ENCODE measurements at regions not wholly inside any gene's neighbourhood (a gene's known extent, or its start where the extent isn't known, plus 50 kb on each side); places are given as distances from the start of the nearest gene placed in this dataset.

- Mint-ChIP-seq H3K9me3 (peaks cover 3 to 7% of the 10 kb centered on the region in 2 donors), H3K36me3 (no peaks in the 10 kb centered on the region), H3K27ac (no peak overlapping the region), H3K4me3 (no peak overlapping the region), H3K27me3 (ENCODE audit: low read depth in 2 of 2) (no peaks in the 10 kb centered on the region), H3K4me1 (no peaks in the 10 kb centered on the region)
- no peak for ATAC-seq
- no peak overlapping the region for H3K4me3 ChIP-seq (ENCODE audit: low read length)
- no peak overlapping the region for H3K27ac ChIP-seq (ENCODE audit: low read length)
- no peak for TF ChIP-seq CTCF (IDR thresholded peaks at IDR 0.05)
- no peaks in the 10 kb centered on the region for H3K36me3 ChIP-seq (ENCODE audit: control insufficient read depth, insufficient read depth, low read length)
- no peaks in the 10 kb centered on the region for H3K27me3 ChIP-seq (ENCODE audit: control insufficient read depth, insufficient read depth, low read length)
- intact Hi-C loops (cut with micrococcal nuclease): no loop called here
- no peaks in the 10 kb centered on the region for H3K4me1 ChIP-seq (ENCODE audit: control insufficient read depth, insufficient read depth, low read length)
- H3K9me3 ChIP-seq (ENCODE audit: control insufficient read depth, insufficient read depth, low read length): no peaks in the 10 kb centered on the region
- no peak for DNase-seq
- WGBS (ENCODE audit: insufficient coverage): 79% methylated on average over 2 of the region's 2 CpGs
These were observed 496.6 kb downstream of the INHBA start for GRCh38 chr7:41206267-41206666.

GRCh38 chr7:41205600-41205999, 497.3 kb downstream of the INHBA start:
- ATAC-seq (no peak), DNase-seq (no peak)
- TF ChIP-seq CTCF (IDR thresholded peaks at IDR 0.05): no peak
- Histone ChIP-seq H3K9me3 (ENCODE audit: control insufficient read depth, insufficient read depth, low read length) (no peaks in the 10 kb centered on the region), H3K4me3 (ENCODE audit: low read length) (no peak overlapping the region), H3K27me3 (ENCODE audit: control insufficient read depth, insufficient read depth, low read length) (no peaks in the 10 kb centered on the region), H3K36me3 (ENCODE audit: control insufficient read depth, insufficient read depth, low read length) (no peaks in the 10 kb centered on the region), H3K4me1 (ENCODE audit: control insufficient read depth, insufficient read depth, low read length) (no peaks in the 10 kb centered on the region), H3K27ac (ENCODE audit: low read length) (no peak overlapping the region)
- no peaks in the 10 kb centered on the region for H3K4me1 Mint-ChIP-seq
- WGBS (ENCODE audit: insufficient coverage): no CpG with 5 or more reads among the region's 2 CpGs
- H3K9me3 Mint-ChIP-seq: peaks cover 3 to 7% of the 10 kb centered on the region in 2 donors
- intact Hi-C loops (cut with micrococcal nuclease): no loop called here
- H3K36me3 Mint-ChIP-seq: no peaks in the 10 kb centered on the region
- no peaks in the 10 kb centered on the region for H3K27me3 Mint-ChIP-seq (ENCODE audit: low read depth in 2 of 2)
- no peak overlapping the region for H3K4me3 Mint-ChIP-seq
- H3K27ac Mint-ChIP-seq: no peak overlapping the region

GRCh38 chr7:41203542-41203941, 499.3 kb downstream of the INHBA start:
- no peaks in the 10 kb centered on the region for H3K4me1 ChIP-seq (ENCODE audit: control insufficient read depth, insufficient read depth, low read length)
- ATAC-seq: no peak
- intact Hi-C loops (cut with micrococcal nuclease): no loop called here

More at GRCh38 chr7:41203542-41203941, 499.3 kb downstream of the INHBA start:
- 100% methylated on average over 1 of the region's 2 CpGs for WGBS (ENCODE audit: insufficient coverage)
- H3K4me3 Mint-ChIP-seq: no peak overlapping the region
- H3K27ac Mint-ChIP-seq: no peak overlapping the region
- no peak for TF ChIP-seq CTCF (IDR thresholded peaks at IDR 0.05)
- Histone ChIP-seq H3K9me3 (ENCODE audit: control insufficient read depth, insufficient read depth, low read length) (no peaks in the 10 kb centered on the region), H3K36me3 (ENCODE audit: control insufficient read depth, insufficient read depth, low read length) (no peaks in the 10 kb centered on the region), H3K4me3 (ENCODE audit: low read length) (no peak overlapping the region), H3K27me3 (ENCODE audit: control insufficient read depth, insufficient read depth, low read length) (no peaks in the 10 kb centered on the region), H3K27ac (ENCODE audit: low read length) (no peak overlapping the region)
- H3K27me3 Mint-ChIP-seq (ENCODE audit: low read depth in 2 of 2): no peaks in the 10 kb centered on the region
- H3K9me3 Mint-ChIP-seq: peaks cover 0 to 8% of the 10 kb centered on the region in 2 donors
- no peak for DNase-seq
- H3K4me1 Mint-ChIP-seq: no peaks in the 10 kb centered on the region
- no peaks in the 10 kb centered on the region for H3K36me3 Mint-ChIP-seq

All from natural killer cell (primary cell).